Progenitor cell of endocrine pancreas (in vitro differentiated cells): ENCODE measurements at regions not wholly inside any gene's neighbourhood (a gene's known extent, or its start where the extent isn't known, plus 50 kb on each side); places are given as distances from the start of the nearest gene placed in this dataset.

ENCODE experiments used
- DNase-seq: peaks from one replicate; pipeline ENCODE4 v3.0.0; 2021; ENCODE audit warnings: low spot score; ENCODE audit not compliant: unreplicated experiment
- H3K27ac Mint-ChIP-seq: 2 replicates; pipeline ENCODE4 v1.8.0; 2021; ENCODE audit warnings: mild to moderate bottlenecking, moderate library complexity, mixed read lengths
- H3K27me3 Mint-ChIP-seq: 2 replicates; pipeline ENCODE4 v1.8.0; 2021; ENCODE audit warnings: mixed read lengths
- H3K36me3 Mint-ChIP-seq: 2 replicates; pipeline ENCODE4 v1.8.0; 2022; ENCODE audit warnings: mixed read lengths; ENCODE audit not compliant: insufficient read depth
- H3K4me1 Mint-ChIP-seq: 2 replicates; pipeline ENCODE4 v1.8.0; 2021; ENCODE audit warnings: low read depth, mixed read lengths
- H3K4me3 Mint-ChIP-seq: 2 replicates; pipeline ENCODE4 v1.8.0; 2021; ENCODE audit warnings: low read depth, mild to moderate bottlenecking, moderate library complexity, mixed read lengths
- H3K9me3 Mint-ChIP-seq: 2 replicates; pipeline ENCODE4 v1.8.0; 2021; ENCODE audit warnings: low read depth, mixed read lengths
- CTCF ChIP-seq: fragments of 200-600 bp; sonication (generic); IDR thresholded peaks from one replicate; pipeline ENCODE4 v1.5.0; 2021; ENCODE audit warnings: antibody characterized with exemption, mild to moderate bottlenecking; ENCODE audit not compliant: unreplicated experiment

DNA sequence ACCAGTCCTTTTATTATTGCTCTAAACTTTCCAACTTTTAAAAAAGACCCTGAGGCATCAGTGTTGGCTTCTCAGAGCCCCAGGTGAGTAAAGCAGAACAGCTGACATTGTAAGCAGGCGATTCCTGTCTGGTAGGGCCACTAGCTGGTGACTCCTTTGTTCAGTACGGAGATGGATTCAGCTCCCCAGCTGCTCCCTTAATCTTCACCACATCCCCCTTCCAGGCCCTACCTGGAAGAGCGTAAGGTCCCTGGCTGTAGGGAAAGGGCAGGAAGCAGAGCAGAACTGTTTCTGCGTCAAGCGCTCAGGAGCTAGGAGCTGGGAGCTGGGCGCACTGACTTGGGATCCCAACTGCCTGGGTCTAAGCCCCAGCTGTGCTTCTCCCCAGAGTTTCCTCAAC lies 203.7 kb upstream of the TAS2R1 start:
- Mint-ChIP-seq H3K27ac (peak overlapping the region; percentile 7), H3K27me3 (peaks cover 17% of the 10 kb centered on the region), H3K4me3 (no peak overlapping the region), H3K36me3 (no peaks in the 10 kb centered on the region), H3K9me3 (no peaks in the 10 kb centered on the region), H3K4me1 (peaks cover 26% of the 10 kb centered on the region)
- TF ChIP-seq CTCF, result no peak
- no peak for DNase-seq

DNA sequence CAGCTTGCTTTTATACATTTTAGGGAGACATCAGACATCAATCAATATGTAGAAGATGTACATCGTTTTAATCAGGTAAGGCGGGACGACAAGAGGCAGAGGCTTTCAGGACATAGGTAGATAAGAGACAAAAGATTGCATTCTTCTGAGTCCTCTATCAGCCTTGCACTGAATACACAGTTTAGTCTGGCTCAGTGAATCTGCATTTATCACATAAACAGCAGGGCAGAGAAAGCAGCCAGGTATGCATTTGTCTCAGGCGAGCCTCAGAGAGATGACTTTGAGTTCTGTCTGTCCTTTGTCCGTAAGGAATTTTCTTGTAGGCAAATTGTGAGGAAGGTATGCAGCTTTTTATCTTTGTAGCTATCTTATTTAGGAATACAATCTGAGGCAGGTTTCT lies 202.8 kb upstream of the TAS2R1 start:
- peaks cover 17% of the 10 kb centered on the region for H3K27me3 Mint-ChIP-seq
- H3K36me3 Mint-ChIP-seq, result no peaks in the 10 kb centered on the region
- H3K4me1 Mint-ChIP-seq, result peaks cover 26% of the 10 kb centered on the region
- no peak for TF ChIP-seq CTCF
- no peak overlapping the region for H3K4me3 Mint-ChIP-seq
- DNase-seq, result no peak
- no peak overlapping the region for H3K27ac Mint-ChIP-seq
- H3K9me3 Mint-ChIP-seq, result no peaks in the 10 kb centered on the region

GRCh38 chr5:9831823-9832222 lies 201.7 kb upstream of the TAS2R1 start:
- H3K4me3 Mint-ChIP-seq, result no peak overlapping the region
- DNase-seq, result no peak
- no peaks in the 10 kb centered on the region for H3K36me3 Mint-ChIP-seq
- peaks cover 14% of the 10 kb centered on the region for H3K27me3 Mint-ChIP-seq
- no peak overlapping the region for H3K27ac Mint-ChIP-seq
- H3K4me1 Mint-ChIP-seq, result peaks cover 26% of the 10 kb centered on the region
- no peaks in the 10 kb centered on the region for H3K9me3 Mint-ChIP-seq
- TF ChIP-seq CTCF, result no peak

GRCh38 chr5:9830184-9830583 lies 200.0 kb upstream of the TAS2R1 start:
- H3K27ac Mint-ChIP-seq, result no peak overlapping the region
- no peak overlapping the region for H3K4me3 Mint-ChIP-seq
- H3K27me3 Mint-ChIP-seq, result peaks cover 14% of the 10 kb centered on the region
- H3K9me3 Mint-ChIP-seq, result no peaks in the 10 kb centered on the region
- H3K4me1 Mint-ChIP-seq, result peaks cover 26% of the 10 kb centered on the region
- no peaks in the 10 kb centered on the region for H3K36me3 Mint-ChIP-seq
- DNase-seq, result no peak
- TF ChIP-seq CTCF, result no peak

DNA sequence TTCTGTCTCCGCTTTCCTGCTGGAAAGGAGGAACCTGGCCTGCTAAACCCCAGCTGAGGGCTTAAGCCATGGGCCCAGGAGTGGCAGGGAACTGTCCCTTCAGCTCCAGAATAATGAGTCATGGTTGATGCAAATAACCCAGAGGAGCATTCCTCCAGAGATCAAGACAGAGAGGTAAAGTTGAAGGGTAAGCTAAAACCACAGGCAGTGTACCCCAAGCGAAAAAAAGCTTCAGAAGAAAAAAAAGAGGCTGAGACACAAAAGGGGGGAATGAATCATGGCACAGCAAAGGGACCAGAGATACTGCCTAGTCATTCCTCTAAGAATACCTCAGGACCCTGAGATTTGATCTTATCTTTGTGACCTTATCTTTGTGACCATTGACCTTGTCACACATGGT lies 199.5 kb upstream of the TAS2R1 start:
- Mint-ChIP-seq H3K36me3 (no peaks in the 10 kb centered on the region), H3K27ac (no peak overlapping the region), H3K4me1 (peaks cover 22% of the 10 kb centered on the region), H3K9me3 (no peaks in the 10 kb centered on the region), H3K27me3 (peaks cover 11% of the 10 kb centered on the region), H3K4me3 (no peak overlapping the region)
- DNase-seq, result no peak
- no peak for TF ChIP-seq CTCF
